SK-N-SH (cell line): ENCODE measurements at regions not wholly inside any gene's neighbourhood (a gene's known extent, or its start where the extent isn't known, plus 50 kb on each side); places are given as distances from the start of the nearest gene placed in this dataset.

Experiments
- CTCF ChIA-PET: fragments of 300-600, 350-600 bp; formaldehyde crosslinking; extraction: SDS; loops from one replicate; lab custom pipeline; 2021; lab: Yijun Ruan, JAX
- POLR2A ChIA-PET: fragments of 350-600 bp; sonication (Branson Sonifier 250); formaldehyde crosslinking; extraction: SDS; loops from one replicate; lab custom pipeline; 2020; ENCODE audit warnings: antibody characterized with exemption, inconsistent platforms; lab: Yijun Ruan, JAX
- DNase-seq: peaks from one replicate; pipeline ENCODE4 v3.0.0; 2012
- H2AFZ ChIP-seq: fragments of 200-600 bp; sonication (generic); 2 replicates; pipeline ENCODE4 v1.8.1; 2016; ENCODE audit warnings: antibody characterized with exemption, mild to moderate bottlenecking, low read depth
- H3F3A ChIP-seq: fragments of 200-600 bp; sonication (generic); replicated peaks from 2 replicates; pipeline ENCODE3; 2016; ENCODE audit warnings: antibody characterized with exemption, mild to moderate bottlenecking; ENCODE audit not compliant: insufficient read depth
- H3K27ac ChIP-seq, 2 experiments: fragments of 200-500 bp in 1 of 2; fragments of 200-600 bp in 1 of 2; sonication (Bioruptor generic) in 1 of 2; sonication (generic), shearing (Covaris generic) in 1 of 2; 2 replicates each; pipeline versions ENCODE4 v1.5.1 to v1.6.1; 2014 to 2016; ENCODE audit warnings: low read depth in 2 of 2, inconsistent platforms in 1 of 2, low read length in 1 of 2, mild to moderate bottlenecking in 1 of 2, mixed read lengths in 1 of 2
- H3K27me3 ChIP-seq: fragments of 200-600 bp; sonication (generic), shearing (Covaris generic); 2 replicates; pipeline ENCODE4 v1.6.1; 2016; ENCODE audit warnings: mixed run types; ENCODE audit not compliant: insufficient read depth
- H3K36me3 ChIP-seq, 2 experiments: fragments of 200-500 bp in 1 of 2; fragments of 200-600 bp in 1 of 2; sonication (Bioruptor generic) in 1 of 2; sonication (generic) in 1 of 2; replicated peaks in 1 of 2; 2 replicates each; pipeline versions ENCODE3 to v1.5.1; 2014 to 2016; ENCODE audit warnings: low read length in 1 of 2, mild to moderate bottlenecking in 1 of 2; ENCODE audit not compliant: insufficient read depth in 2 of 2, control insufficient read depth in 1 of 2
- H3K4me1 ChIP-seq, 2 experiments: fragments of 200-500 bp in 1 of 2; fragments of 200-600 bp in 1 of 2; sonication (Bioruptor generic) in 1 of 2; sonication (generic), shearing (Covaris generic) in 1 of 2; 2 replicates each; pipeline versions ENCODE4 v1.5.1 to v1.6.1; 2014 to 2016; ENCODE audit warnings: low read depth in 1 of 2, low read length in 1 of 2, mixed run types in 1 of 2; ENCODE audit not compliant: insufficient read depth in 2 of 2, control insufficient read depth in 1 of 2
- H3K4me2 ChIP-seq: fragments of 200-600 bp; sonication (generic), shearing (Covaris generic); 2 replicates; pipeline ENCODE4 v1.6.1; 2017; ENCODE audit warnings: mixed run types
- H3K4me3 ChIP-seq, 2 experiments: fragments of 200-500 bp in 1 of 2; fragments of 200-600 bp in 1 of 2; sonication (Bioruptor generic) in 1 of 2; sonication (generic), shearing (Covaris generic) in 1 of 2; 2 replicates each; pipeline versions ENCODE4 v1.5.1 to v1.8.1; 2014 to 2016; ENCODE audit warnings: low read depth in 2 of 2, inconsistent platforms in 1 of 2, low read length in 1 of 2, mild to moderate bottlenecking in 1 of 2, mixed read lengths in 1 of 2, moderate library complexity in 1 of 2
- H3K79me2 ChIP-seq: fragments of 200-600 bp; sonication (generic); 2 replicates; pipeline ENCODE4 v1.8.1; 2017; ENCODE audit warnings: mild to moderate bottlenecking; ENCODE audit not compliant: insufficient read depth
- H3K9ac ChIP-seq: fragments of 200-600 bp; sonication (generic); 2 replicates; pipeline ENCODE4 v1.6.1; 2017; ENCODE audit warnings: mixed run types
- H3K9me2 ChIP-seq: fragments of 200-600 bp; sonication (generic); 2 replicates; pipeline ENCODE4 v1.6.1; 2017; ENCODE audit warnings: mixed run types
- H3K9me3 ChIP-seq: fragments of 200-600 bp; sonication (generic); 2 replicates; pipeline ENCODE4 v1.6.1; 2017; ENCODE audit warnings: mixed run types, mild to moderate bottlenecking, moderate library complexity
- H4K20me1 ChIP-seq: fragments of 200-600 bp; sonication (generic); 2 replicates; pipeline ENCODE4 v1.6.1; 2017; ENCODE audit warnings: mild to moderate bottlenecking, mixed run types; ENCODE audit not compliant: insufficient read depth
- CHD2 ChIP-seq: fragments of 150-350 bp; IDR thresholded peaks from 2 replicates; pipeline ENCODE4 v1.6.1; 2018; ENCODE audit warnings: low read length; ENCODE audit not compliant: partially characterized antibody
- FOXJ3 ChIP-seq: sonication (generic); formaldehyde crosslinking; IDR thresholded peaks from 2 replicates; pipeline ENCODE4 v1.5.1; 2020; ENCODE audit warnings: mild to moderate bottlenecking, missing genetic modification reagents
- GATA2 ChIP-seq: sonication (generic); formaldehyde crosslinking; IDR thresholded peaks from 2 replicates; pipeline ENCODE4 v1.5.0; 2020; ENCODE audit warnings: mild to moderate bottlenecking, missing genetic modification reagents
- MXI1 ChIP-seq: IDR thresholded peaks from 2 replicates; pipeline ENCODE4 v1.6.1; 2012; ENCODE audit warnings: mild to moderate bottlenecking, low read depth, low read length, improper control_type of control experiment
- NRF1 ChIP-seq: IDR thresholded peaks from 2 replicates; pipeline ENCODE4 v1.6.1; 2012; ENCODE audit warnings: low read depth, mild to moderate bottlenecking, low read length
- RXRA ChIP-seq: IDR thresholded peaks from 2 replicates; pipeline ENCODE4 v1.4.0; 2012; ENCODE audit warnings: low read depth, mild to moderate bottlenecking, borderline replicate concordance
- SIN3A ChIP-seq: IDR thresholded peaks from 2 replicates; pipeline ENCODE4 v1.6.1; 2012; ENCODE audit warnings: low read depth, mild to moderate bottlenecking, low read length, moderate library complexity, borderline replicate concordance
- TCF12 ChIP-seq: IDR thresholded peaks from 2 replicates; pipeline ENCODE4 v1.4.0; 2012
- YY1 ChIP-seq: IDR thresholded peaks from 2 replicates; pipeline ENCODE4 v1.4.0; 2012; ENCODE audit warnings: low read depth, mild to moderate bottlenecking
- WGBS: methylation state at CpG from one replicate; pipeline ENCODE4 v1.1.6; 2017; ENCODE audit warnings: low lambda C conversion rate; 5-methylcytosine and 5-hydroxymethylcytosine counted together
- TF ChIP-seq, protein P1 (sequence below): IDR thresholded peaks from 2 replicates; pipeline ENCODE4 v1.4.0; 2012; ENCODE audit warnings: low read depth
- TF ChIP-seq, protein P2 (sequence below): IDR thresholded peaks from 2 replicates; pipeline ENCODE4 v1.4.0; 2012; ENCODE audit warnings: low read depth, borderline replicate concordance
- TF ChIP-seq, protein P3 (sequence below): fragments of 150-350 bp; IDR thresholded peaks from 2 replicates; pipeline ENCODE4 v1.6.1; 2017; ENCODE audit warnings: antibody characterized with exemption, low read length, low read depth, borderline replicate concordance
- TF ChIP-seq, protein P4 (sequence below): IDR thresholded peaks from 2 replicates; pipeline ENCODE4 v1.6.1; 2012; ENCODE audit warnings: mild to moderate bottlenecking, low read depth, low read length, moderate library complexity

DNA sequence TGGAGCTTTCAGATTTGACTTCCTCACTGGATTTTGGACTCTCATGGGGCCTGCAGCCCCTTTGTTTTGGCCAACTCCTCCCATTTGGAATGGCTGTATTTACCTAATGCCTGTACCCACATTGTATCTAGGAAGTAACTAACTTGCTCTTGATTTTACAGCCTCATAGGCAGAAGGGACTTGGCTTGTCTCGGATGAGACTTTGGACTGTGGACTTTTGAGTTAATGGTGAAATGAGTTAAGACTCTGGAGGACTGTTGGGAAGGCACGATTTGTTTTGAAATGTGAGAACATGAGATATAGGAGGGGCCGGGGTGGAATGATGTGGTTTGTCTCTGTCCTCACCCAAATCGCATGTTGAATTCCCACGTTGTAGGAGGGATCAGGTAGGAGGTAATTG, 233.4 kb upstream of the GALNT5 start:
- no peak for DNase-seq
- no peaks in the 10 kb centered on the region for H3K79me2 ChIP-seq
- no peaks in the 10 kb centered on the region for H3K27me3 ChIP-seq
- no peaks in the 10 kb centered on the region for H3K36me3 ChIP-seq
- H3K4me1 ChIP-seq = no peaks in the 10 kb centered on the region
- H3K27ac ChIP-seq = no peak overlapping the region
- WGBS = 38% methylated on average over 5 of the region's 5 CpGs
- CTCF ChIA-PET = no interaction called here
- H4K20me1 ChIP-seq = no peaks in the 10 kb centered on the region
- H3K4me3 ChIP-seq = no peak overlapping the region
- TF ChIP-seq RXRA (no peak), FOXJ3 (no peak), NRF1 (no peak), TCF12 (no peak), MXI1 (no peak), YY1 (no peak), CHD2 (no peak), GATA2 (no peak), SIN3A (no peak)
- TF ChIP-seq, protein P1, sequence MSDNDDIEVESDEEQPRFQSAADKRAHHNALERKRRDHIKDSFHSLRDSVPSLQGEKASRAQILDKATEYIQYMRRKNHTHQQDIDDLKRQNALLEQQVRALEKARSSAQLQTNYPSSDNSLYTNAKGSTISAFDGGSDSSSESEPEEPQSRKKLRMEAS = no peak
- TF ChIP-seq, protein P2, sequence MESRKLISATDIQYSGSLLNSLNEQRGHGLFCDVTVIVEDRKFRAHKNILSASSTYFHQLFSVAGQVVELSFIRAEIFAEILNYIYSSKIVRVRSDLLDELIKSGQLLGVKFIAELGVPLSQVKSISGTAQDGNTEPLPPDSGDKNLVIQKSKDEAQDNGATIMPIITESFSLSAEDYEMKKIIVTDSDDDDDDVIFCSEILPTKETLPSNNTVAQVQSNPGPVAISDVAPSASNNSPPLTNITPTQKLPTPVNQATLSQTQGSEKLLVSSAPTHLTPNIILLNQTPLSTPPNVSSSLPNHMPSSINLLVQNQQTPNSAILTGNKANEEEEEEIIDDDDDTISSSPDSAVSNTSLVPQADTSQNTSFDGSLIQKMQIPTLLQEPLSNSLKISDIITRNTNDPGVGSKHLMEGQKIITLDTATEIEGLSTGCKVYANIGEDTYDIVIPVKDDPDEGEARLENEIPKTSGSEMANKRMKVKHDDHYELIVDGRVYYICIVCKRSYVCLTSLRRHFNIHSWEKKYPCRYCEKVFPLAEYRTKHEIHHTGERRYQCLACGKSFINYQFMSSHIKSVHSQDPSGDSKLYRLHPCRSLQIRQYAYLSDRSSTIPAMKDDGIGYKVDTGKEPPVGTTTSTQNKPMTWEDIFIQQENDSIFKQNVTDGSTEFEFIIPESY = no peak
- TF ChIP-seq, protein P3, sequence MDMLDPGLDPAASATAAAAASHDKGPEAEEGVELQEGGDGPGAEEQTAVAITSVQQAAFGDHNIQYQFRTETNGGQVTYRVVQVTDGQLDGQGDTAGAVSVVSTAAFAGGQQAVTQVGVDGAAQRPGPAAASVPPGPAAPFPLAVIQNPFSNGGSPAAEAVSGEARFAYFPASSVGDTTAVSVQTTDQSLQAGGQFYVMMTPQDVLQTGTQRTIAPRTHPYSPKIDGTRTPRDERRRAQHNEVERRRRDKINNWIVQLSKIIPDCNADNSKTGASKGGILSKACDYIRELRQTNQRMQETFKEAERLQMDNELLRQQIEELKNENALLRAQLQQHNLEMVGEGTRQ = no peak
- TF ChIP-seq, protein P4, sequence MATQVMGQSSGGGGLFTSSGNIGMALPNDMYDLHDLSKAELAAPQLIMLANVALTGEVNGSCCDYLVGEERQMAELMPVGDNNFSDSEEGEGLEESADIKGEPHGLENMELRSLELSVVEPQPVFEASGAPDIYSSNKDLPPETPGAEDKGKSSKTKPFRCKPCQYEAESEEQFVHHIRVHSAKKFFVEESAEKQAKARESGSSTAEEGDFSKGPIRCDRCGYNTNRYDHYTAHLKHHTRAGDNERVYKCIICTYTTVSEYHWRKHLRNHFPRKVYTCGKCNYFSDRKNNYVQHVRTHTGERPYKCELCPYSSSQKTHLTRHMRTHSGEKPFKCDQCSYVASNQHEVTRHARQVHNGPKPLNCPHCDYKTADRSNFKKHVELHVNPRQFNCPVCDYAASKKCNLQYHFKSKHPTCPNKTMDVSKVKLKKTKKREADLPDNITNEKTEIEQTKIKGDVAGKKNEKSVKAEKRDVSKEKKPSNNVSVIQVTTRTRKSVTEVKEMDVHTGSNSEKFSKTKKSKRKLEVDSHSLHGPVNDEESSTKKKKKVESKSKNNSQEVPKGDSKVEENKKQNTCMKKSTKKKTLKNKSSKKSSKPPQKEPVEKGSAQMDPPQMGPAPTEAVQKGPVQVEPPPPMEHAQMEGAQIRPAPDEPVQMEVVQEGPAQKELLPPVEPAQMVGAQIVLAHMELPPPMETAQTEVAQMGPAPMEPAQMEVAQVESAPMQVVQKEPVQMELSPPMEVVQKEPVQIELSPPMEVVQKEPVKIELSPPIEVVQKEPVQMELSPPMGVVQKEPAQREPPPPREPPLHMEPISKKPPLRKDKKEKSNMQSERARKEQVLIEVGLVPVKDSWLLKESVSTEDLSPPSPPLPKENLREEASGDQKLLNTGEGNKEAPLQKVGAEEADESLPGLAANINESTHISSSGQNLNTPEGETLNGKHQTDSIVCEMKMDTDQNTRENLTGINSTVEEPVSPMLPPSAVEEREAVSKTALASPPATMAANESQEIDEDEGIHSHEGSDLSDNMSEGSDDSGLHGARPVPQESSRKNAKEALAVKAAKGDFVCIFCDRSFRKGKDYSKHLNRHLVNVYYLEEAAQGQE = no peak
- TF ChIP-seq, all 33 proteins: peak for 0
- no peaks in the 10 kb centered on the region for H3K9me2 ChIP-seq
- no peak overlapping the region for H3K4me2 ChIP-seq
- H2AFZ ChIP-seq = no peak overlapping the region
- no peaks in the 10 kb centered on the region for H3F3A ChIP-seq
- H3K9ac ChIP-seq = no peak overlapping the region
- POLR2A ChIA-PET = no interaction called here
- H3K9me3 ChIP-seq = no peaks in the 10 kb centered on the region
